SK-N-SH (cell line): ENCODE measurements at regions not wholly inside any gene's neighbourhood (a gene's known extent, or its start where the extent isn't known, plus 50 kb on each side); places are given as distances from the start of the nearest gene placed in this dataset.

Source experiments
- CTCF ChIA-PET: fragments of 300-600, 350-600 bp; formaldehyde crosslinking; extraction: SDS; loops from one replicate; lab custom pipeline; 2021; lab: Yijun Ruan, JAX
- POLR2A ChIA-PET: fragments of 350-600 bp; sonication (Branson Sonifier 250); formaldehyde crosslinking; extraction: SDS; loops from one replicate; lab custom pipeline; 2020; ENCODE audit warnings: antibody characterized with exemption, inconsistent platforms; lab: Yijun Ruan, JAX
- DNase-seq: peaks from one replicate; pipeline ENCODE4 v3.0.0; 2012
- H2AFZ ChIP-seq: fragments of 200-600 bp; sonication (generic); 2 replicates; pipeline ENCODE4 v1.8.1; 2016; ENCODE audit warnings: antibody characterized with exemption, mild to moderate bottlenecking, low read depth
- H3F3A ChIP-seq: fragments of 200-600 bp; sonication (generic); replicated peaks from 2 replicates; pipeline ENCODE3; 2016; ENCODE audit warnings: antibody characterized with exemption, mild to moderate bottlenecking; ENCODE audit not compliant: insufficient read depth
- H3K27ac ChIP-seq, 2 experiments: fragments of 200-500 bp in 1 of 2; fragments of 200-600 bp in 1 of 2; sonication (Bioruptor generic) in 1 of 2; sonication (generic), shearing (Covaris generic) in 1 of 2; 2 replicates each; pipeline versions ENCODE4 v1.5.1 to v1.6.1; 2014 to 2016; ENCODE audit warnings: low read depth in 2 of 2, inconsistent platforms in 1 of 2, low read length in 1 of 2, mild to moderate bottlenecking in 1 of 2, mixed read lengths in 1 of 2
- H3K27me3 ChIP-seq: fragments of 200-600 bp; sonication (generic), shearing (Covaris generic); 2 replicates; pipeline ENCODE4 v1.6.1; 2016; ENCODE audit warnings: mixed run types; ENCODE audit not compliant: insufficient read depth
- H3K36me3 ChIP-seq, 2 experiments: fragments of 200-500 bp in 1 of 2; fragments of 200-600 bp in 1 of 2; sonication (Bioruptor generic) in 1 of 2; sonication (generic) in 1 of 2; replicated peaks in 1 of 2; 2 replicates each; pipeline versions ENCODE3 to v1.5.1; 2014 to 2016; ENCODE audit warnings: low read length in 1 of 2, mild to moderate bottlenecking in 1 of 2; ENCODE audit not compliant: insufficient read depth in 2 of 2, control insufficient read depth in 1 of 2
- H3K4me1 ChIP-seq, 2 experiments: fragments of 200-500 bp in 1 of 2; fragments of 200-600 bp in 1 of 2; sonication (Bioruptor generic) in 1 of 2; sonication (generic), shearing (Covaris generic) in 1 of 2; 2 replicates each; pipeline versions ENCODE4 v1.5.1 to v1.6.1; 2014 to 2016; ENCODE audit warnings: low read depth in 1 of 2, low read length in 1 of 2, mixed run types in 1 of 2; ENCODE audit not compliant: insufficient read depth in 2 of 2, control insufficient read depth in 1 of 2
- H3K4me2 ChIP-seq: fragments of 200-600 bp; sonication (generic), shearing (Covaris generic); 2 replicates; pipeline ENCODE4 v1.6.1; 2017; ENCODE audit warnings: mixed run types
- H3K4me3 ChIP-seq, 2 experiments: fragments of 200-500 bp in 1 of 2; fragments of 200-600 bp in 1 of 2; sonication (Bioruptor generic) in 1 of 2; sonication (generic), shearing (Covaris generic) in 1 of 2; 2 replicates each; pipeline versions ENCODE4 v1.5.1 to v1.8.1; 2014 to 2016; ENCODE audit warnings: low read depth in 2 of 2, inconsistent platforms in 1 of 2, low read length in 1 of 2, mild to moderate bottlenecking in 1 of 2, mixed read lengths in 1 of 2, moderate library complexity in 1 of 2
- H3K79me2 ChIP-seq: fragments of 200-600 bp; sonication (generic); 2 replicates; pipeline ENCODE4 v1.8.1; 2017; ENCODE audit warnings: mild to moderate bottlenecking; ENCODE audit not compliant: insufficient read depth
- H3K9ac ChIP-seq: fragments of 200-600 bp; sonication (generic); 2 replicates; pipeline ENCODE4 v1.6.1; 2017; ENCODE audit warnings: mixed run types
- H3K9me2 ChIP-seq: fragments of 200-600 bp; sonication (generic); 2 replicates; pipeline ENCODE4 v1.6.1; 2017; ENCODE audit warnings: mixed run types
- H3K9me3 ChIP-seq: fragments of 200-600 bp; sonication (generic); 2 replicates; pipeline ENCODE4 v1.6.1; 2017; ENCODE audit warnings: mixed run types, mild to moderate bottlenecking, moderate library complexity
- H4K20me1 ChIP-seq: fragments of 200-600 bp; sonication (generic); 2 replicates; pipeline ENCODE4 v1.6.1; 2017; ENCODE audit warnings: mild to moderate bottlenecking, mixed run types; ENCODE audit not compliant: insufficient read depth
- EP300 ChIP-seq, 2 experiments: IDR thresholded peaks; 2 replicates each; pipeline versions ENCODE4 v1.4.0 to v1.6.1; 2012; ENCODE audit warnings: borderline replicate concordance in 1 of 2, low read depth in 1 of 2, low read length in 1 of 2
- FOSL2 ChIP-seq: IDR thresholded peaks from 2 replicates; pipeline ENCODE4 v1.4.0; 2012; ENCODE audit warnings: low read depth, mild to moderate bottlenecking, moderate library complexity, borderline replicate concordance
- GABPA ChIP-seq: IDR thresholded peaks from 2 replicates; pipeline ENCODE4 v1.4.0; 2012; ENCODE audit warnings: low read depth, mild to moderate bottlenecking
- GATA2 ChIP-seq: sonication (generic); formaldehyde crosslinking; IDR thresholded peaks from 2 replicates; pipeline ENCODE4 v1.5.0; 2020; ENCODE audit warnings: mild to moderate bottlenecking, missing genetic modification reagents
- MXI1 ChIP-seq: IDR thresholded peaks from 2 replicates; pipeline ENCODE4 v1.6.1; 2012; ENCODE audit warnings: mild to moderate bottlenecking, low read depth, low read length, improper control_type of control experiment
- NRF1 ChIP-seq: IDR thresholded peaks from 2 replicates; pipeline ENCODE4 v1.6.1; 2012; ENCODE audit warnings: low read depth, mild to moderate bottlenecking, low read length
- POLR2AphosphoS5 ChIP-seq: IDR thresholded peaks from 2 replicates; pipeline ENCODE4 v1.6.1; 2012; ENCODE audit warnings: low read depth, low read length
- RAD21 ChIP-seq: IDR thresholded peaks from 2 replicates; pipeline ENCODE4 v1.6.1; 2012; ENCODE audit warnings: mild to moderate bottlenecking, low read length
- RCOR1 ChIP-seq: fragments of 150-350 bp; IDR thresholded peaks from 2 replicates; pipeline ENCODE4 v1.6.1; 2017; ENCODE audit warnings: antibody characterized with exemption, low read length
- RXRA ChIP-seq: IDR thresholded peaks from 2 replicates; pipeline ENCODE4 v1.4.0; 2012; ENCODE audit warnings: low read depth, mild to moderate bottlenecking, borderline replicate concordance
- SIN3A ChIP-seq: IDR thresholded peaks from 2 replicates; pipeline ENCODE4 v1.6.1; 2012; ENCODE audit warnings: low read depth, mild to moderate bottlenecking, low read length, moderate library complexity, borderline replicate concordance
- TEAD4 ChIP-seq: IDR thresholded peaks from 2 replicates; pipeline ENCODE4 v1.4.0; 2012; ENCODE audit warnings: mild to moderate bottlenecking, borderline replicate concordance; ENCODE audit not compliant: insufficient read depth
- WGBS: methylation state at CpG from one replicate; pipeline ENCODE4 v1.1.6; 2017; ENCODE audit warnings: low lambda C conversion rate; 5-methylcytosine and 5-hydroxymethylcytosine counted together
- TF ChIP-seq, protein P1 (sequence below): IDR thresholded peaks from 2 replicates; pipeline ENCODE4 v1.6.1; 2012; ENCODE audit warnings: mild to moderate bottlenecking, low read depth, low read length, moderate library complexity
- TF ChIP-seq, protein P2 (sequence below): IDR thresholded peaks from 2 replicates; pipeline ENCODE4 v1.4.0; 2012; ENCODE audit warnings: low read depth
- TF ChIP-seq, protein P3 (sequence below): fragments of 150-350 bp; IDR thresholded peaks from 2 replicates; pipeline ENCODE4 v1.6.1; 2017; ENCODE audit warnings: antibody characterized with exemption, low read length, low read depth, borderline replicate concordance
- TF ChIP-seq, protein P4 (sequence below): fragments of 150-350 bp; IDR thresholded peaks from 2 replicates; pipeline ENCODE4 v1.6.1; 2016; ENCODE audit warnings: mild to moderate bottlenecking, low read depth, low read length
- TF ChIP-seq, protein P5 (sequence below): IDR thresholded peaks from 2 replicates; pipeline ENCODE4 v1.4.0; 2012; ENCODE audit warnings: low read depth, borderline replicate concordance

DNA sequence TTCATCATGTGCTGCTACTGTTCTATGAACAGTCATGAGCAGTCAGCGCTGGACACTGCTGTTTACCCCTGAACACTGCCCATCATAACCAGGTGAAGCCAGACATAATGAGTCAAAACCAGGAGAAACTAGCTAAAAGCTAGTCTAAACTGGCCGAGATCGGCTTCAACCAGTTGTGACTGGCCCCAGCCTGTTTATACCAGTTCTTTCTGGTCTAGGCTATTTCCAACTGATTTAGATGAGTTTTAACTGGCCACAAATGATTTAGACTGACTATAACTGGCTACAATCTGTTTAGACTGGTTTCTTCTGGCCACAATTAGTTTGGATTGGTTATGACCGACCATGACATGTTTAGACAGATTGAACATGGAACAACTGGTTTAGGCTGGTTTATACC lies 348.3 kb upstream of the CAMK1G start:
- DNase-seq = no peak
- Histone ChIP-seq H2AFZ (no peak overlapping the region), H4K20me1 (no peaks in the 10 kb centered on the region), H3K9ac (no peak overlapping the region), H3K27ac (no peak overlapping the region), H3F3A (no peaks in the 10 kb centered on the region), H3K4me1 (no peaks in the 10 kb centered on the region), H3K79me2 (no peaks in the 10 kb centered on the region), H3K9me2 (no peaks in the 10 kb centered on the region), H3K27me3 (no peaks in the 10 kb centered on the region), H3K9me3 (no peaks in the 10 kb centered on the region), H3K4me3 (no peak overlapping the region), H3K4me2 (no peak overlapping the region), H3K36me3 (no peaks in the 10 kb centered on the region)
- POLR2A ChIA-PET = no interaction called here
- CTCF ChIA-PET = interaction anchor here (1.3 to 3.0 kb wide), 2 partner anchors 13 to 583 kb away, joined by 3 to 20 read pairs; no protein-coding TSS in a partner anchor
- TF ChIP-seq, protein P1, sequence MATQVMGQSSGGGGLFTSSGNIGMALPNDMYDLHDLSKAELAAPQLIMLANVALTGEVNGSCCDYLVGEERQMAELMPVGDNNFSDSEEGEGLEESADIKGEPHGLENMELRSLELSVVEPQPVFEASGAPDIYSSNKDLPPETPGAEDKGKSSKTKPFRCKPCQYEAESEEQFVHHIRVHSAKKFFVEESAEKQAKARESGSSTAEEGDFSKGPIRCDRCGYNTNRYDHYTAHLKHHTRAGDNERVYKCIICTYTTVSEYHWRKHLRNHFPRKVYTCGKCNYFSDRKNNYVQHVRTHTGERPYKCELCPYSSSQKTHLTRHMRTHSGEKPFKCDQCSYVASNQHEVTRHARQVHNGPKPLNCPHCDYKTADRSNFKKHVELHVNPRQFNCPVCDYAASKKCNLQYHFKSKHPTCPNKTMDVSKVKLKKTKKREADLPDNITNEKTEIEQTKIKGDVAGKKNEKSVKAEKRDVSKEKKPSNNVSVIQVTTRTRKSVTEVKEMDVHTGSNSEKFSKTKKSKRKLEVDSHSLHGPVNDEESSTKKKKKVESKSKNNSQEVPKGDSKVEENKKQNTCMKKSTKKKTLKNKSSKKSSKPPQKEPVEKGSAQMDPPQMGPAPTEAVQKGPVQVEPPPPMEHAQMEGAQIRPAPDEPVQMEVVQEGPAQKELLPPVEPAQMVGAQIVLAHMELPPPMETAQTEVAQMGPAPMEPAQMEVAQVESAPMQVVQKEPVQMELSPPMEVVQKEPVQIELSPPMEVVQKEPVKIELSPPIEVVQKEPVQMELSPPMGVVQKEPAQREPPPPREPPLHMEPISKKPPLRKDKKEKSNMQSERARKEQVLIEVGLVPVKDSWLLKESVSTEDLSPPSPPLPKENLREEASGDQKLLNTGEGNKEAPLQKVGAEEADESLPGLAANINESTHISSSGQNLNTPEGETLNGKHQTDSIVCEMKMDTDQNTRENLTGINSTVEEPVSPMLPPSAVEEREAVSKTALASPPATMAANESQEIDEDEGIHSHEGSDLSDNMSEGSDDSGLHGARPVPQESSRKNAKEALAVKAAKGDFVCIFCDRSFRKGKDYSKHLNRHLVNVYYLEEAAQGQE = no peak
- no peak for TF ChIP-seq POLR2AphosphoS5
- TF ChIP-seq NRF1 = no peak
- TF ChIP-seq GABPA = no peak
- TF ChIP-seq RXRA = no peak
- TF ChIP-seq RCOR1 = no peak
- TF ChIP-seq TEAD4 = no peak
- TF ChIP-seq, protein P2, sequence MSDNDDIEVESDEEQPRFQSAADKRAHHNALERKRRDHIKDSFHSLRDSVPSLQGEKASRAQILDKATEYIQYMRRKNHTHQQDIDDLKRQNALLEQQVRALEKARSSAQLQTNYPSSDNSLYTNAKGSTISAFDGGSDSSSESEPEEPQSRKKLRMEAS = no peak
- TF ChIP-seq, protein P3, sequence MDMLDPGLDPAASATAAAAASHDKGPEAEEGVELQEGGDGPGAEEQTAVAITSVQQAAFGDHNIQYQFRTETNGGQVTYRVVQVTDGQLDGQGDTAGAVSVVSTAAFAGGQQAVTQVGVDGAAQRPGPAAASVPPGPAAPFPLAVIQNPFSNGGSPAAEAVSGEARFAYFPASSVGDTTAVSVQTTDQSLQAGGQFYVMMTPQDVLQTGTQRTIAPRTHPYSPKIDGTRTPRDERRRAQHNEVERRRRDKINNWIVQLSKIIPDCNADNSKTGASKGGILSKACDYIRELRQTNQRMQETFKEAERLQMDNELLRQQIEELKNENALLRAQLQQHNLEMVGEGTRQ = no peak
- no peak for TF ChIP-seq GATA2 (CRISPR knock-in tag)
- TF ChIP-seq RAD21 = no peak
- TF ChIP-seq, protein P4, sequence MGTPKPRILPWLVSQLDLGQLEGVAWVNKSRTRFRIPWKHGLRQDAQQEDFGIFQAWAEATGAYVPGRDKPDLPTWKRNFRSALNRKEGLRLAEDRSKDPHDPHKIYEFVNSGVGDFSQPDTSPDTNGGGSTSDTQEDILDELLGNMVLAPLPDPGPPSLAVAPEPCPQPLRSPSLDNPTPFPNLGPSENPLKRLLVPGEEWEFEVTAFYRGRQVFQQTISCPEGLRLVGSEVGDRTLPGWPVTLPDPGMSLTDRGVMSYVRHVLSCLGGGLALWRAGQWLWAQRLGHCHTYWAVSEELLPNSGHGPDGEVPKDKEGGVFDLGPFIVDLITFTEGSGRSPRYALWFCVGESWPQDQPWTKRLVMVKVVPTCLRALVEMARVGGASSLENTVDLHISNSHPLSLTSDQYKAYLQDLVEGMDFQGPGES = no peak
- no peak for TF ChIP-seq SIN3A
- TF ChIP-seq FOSL2 = no peak
- no peak for TF ChIP-seq MXI1
- no peak for TF ChIP-seq EP300 (IDR thresholded peaks at IDR 0.05; ENCODE audit: borderline replicate concordance in 1 of 2, low read depth in 1 of 2, low read length in 1 of 2)
- TF ChIP-seq, protein P5, sequence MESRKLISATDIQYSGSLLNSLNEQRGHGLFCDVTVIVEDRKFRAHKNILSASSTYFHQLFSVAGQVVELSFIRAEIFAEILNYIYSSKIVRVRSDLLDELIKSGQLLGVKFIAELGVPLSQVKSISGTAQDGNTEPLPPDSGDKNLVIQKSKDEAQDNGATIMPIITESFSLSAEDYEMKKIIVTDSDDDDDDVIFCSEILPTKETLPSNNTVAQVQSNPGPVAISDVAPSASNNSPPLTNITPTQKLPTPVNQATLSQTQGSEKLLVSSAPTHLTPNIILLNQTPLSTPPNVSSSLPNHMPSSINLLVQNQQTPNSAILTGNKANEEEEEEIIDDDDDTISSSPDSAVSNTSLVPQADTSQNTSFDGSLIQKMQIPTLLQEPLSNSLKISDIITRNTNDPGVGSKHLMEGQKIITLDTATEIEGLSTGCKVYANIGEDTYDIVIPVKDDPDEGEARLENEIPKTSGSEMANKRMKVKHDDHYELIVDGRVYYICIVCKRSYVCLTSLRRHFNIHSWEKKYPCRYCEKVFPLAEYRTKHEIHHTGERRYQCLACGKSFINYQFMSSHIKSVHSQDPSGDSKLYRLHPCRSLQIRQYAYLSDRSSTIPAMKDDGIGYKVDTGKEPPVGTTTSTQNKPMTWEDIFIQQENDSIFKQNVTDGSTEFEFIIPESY = no peak
- WGBS = 71% methylated on average over 2 of the region's 4 CpGs
